ENCODE measurements at regions not wholly inside any gene's neighbourhood (a gene's known extent, or its start where the extent isn't known, plus 50 kb on each side); places are given as distances from the start of the nearest gene placed in this dataset.

- no peak for DNase-seq
Observed at GRCh38 chr12:92528586-92528985, 174.2 kb upstream of the PLEKHG7 start.

GRCh38 chr12:92528097-92528496 lies 174.7 kb upstream of the PLEKHG7 start:
- no peak for DNase-seq

GRCh38 chr12:92524489-92524888 lies 178.3 kb upstream of the PLEKHG7 start:
- DNase-seq: no peak

DNA sequence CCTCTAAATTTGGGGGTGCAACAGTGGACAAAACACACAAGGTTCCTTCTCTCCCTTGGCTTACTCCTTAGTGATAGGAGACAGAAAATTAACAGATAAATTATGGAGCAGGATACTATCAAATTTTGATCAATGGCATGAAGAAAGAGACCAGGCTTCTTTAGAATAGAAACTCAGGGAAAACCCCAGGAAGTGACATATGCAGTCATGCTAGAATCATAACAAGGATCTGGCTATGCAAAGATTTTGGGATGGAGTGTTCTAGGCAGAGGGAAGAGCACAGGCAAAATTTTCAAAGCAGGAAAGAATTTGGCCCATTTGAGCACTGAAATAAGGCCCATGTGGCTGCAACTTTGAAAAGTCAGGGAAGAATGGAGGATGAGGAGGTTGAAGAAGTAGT lies 182.3 kb upstream of the PLEKHG7 start:
- DNase-seq: no peak

- DNase-seq: no peak
Observed at GRCh38 chr12:92519284-92519683, 183.5 kb upstream of the PLEKHG7 start.

- DNase-seq: no peak
Observed at GRCh38 chr12:92518071-92518470, 184.7 kb upstream of the PLEKHG7 start.

DNA sequence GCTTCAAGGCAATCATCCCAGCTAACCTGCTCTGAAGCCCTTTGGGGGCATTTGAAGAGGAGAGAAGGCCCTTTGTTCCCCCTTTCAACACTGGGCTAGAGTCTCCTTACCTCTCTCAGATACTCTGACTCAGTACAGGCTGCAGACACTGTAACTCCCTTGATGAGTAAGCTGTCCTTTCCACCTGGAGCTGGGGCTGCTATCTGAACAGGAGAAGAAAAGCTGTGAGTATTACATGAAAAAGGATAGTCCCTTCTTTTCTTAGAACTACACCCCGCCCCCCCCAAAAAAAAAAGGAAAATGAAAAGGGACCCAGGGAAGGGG lies 186.6 kb upstream of the PLEKHG7 start:
- no peak for DNase-seq

DNA sequence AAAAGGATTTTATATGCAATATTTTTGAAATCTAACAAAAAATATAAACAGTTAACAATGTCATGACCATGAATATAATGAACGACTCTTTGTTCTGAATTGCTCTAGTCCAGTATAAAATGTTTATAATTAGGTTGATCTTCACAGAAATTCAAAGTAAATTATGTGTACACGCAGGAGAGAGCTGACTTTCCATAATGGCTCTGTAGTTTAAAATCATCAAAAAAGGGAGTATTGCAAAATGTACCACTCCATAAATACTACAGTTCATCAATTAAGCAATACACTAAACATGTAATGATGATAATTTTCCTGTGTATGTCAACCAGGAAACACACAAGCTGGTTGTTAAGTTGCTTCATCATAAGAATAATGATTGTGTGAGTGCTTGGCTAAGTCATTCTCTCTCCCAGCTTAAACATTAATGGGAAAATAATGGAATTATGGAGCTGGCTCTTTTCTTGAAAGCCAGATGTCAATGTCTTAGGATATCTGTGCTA lies 189.5 kb upstream of the PLEKHG7 start:
- DNase-seq: no peak

GRCh38 chr12:92511786-92512185 lies 191.0 kb upstream of the PLEKHG7 start:
- no peak for DNase-seq

- no peak for DNase-seq
Observed at GRCh38 chr12:92509156-92509738, 193.5 kb upstream of the PLEKHG7 start.

- DNase-seq: no peak
Observed at GRCh38 chr12:92506891-92507290, 195.9 kb upstream of the PLEKHG7 start.

GRCh38 chr12:92506460-92506859 lies 196.3 kb upstream of the PLEKHG7 start:
- no peak for DNase-seq

DNA sequence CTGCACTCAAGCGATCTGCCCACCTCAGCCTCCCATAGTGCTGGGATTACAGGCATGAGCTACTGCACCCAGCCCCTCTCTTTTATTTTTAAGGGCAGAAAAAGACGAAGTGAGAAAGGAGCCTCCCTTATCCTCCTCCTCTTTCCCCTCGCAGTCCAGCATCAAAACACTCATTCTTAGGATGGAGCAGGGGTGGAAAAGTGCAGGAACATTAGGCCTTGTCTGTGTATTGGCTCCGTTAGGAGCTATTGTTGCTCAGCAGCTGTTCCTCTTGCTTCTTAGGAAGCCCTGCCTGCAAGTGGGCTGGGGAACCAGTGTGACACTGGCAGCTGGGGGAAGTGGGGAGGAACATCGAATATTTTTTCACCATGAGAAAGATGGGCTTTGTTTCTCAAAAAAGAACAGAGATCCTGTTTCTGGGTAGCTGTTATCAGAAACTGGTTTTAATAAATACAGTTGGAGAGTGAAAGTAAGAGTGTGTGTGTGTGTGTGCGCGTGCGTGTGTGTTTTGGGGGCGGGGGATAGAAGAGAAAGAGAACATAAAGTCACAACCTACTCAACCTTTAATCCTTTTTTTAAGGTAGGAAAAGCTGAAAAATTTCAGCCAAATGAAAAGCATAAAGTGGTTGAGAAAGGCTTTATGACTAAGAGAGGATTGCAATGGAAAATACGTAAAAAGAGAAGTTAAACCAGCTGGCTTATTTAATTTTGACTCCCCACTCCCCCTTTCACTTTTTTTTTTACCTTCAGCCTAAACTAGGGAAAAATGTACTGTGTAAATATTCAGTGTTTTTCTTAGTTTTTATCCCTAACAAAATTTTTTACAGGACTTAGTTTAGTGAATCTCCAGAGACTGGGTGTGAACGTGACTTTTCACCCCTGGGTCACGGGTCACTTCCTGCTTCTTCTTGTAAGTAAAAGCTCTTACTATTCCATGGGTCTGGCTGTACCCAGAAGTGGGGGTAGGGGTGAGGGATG lies 197.2 kb upstream of the PLEKHG7 start:
- no peak for DNase-seq

- DNase-seq: no peak
Observed at GRCh38 chr12:92504594-92504981, 198.2 kb upstream of the PLEKHG7 start.

DNA sequence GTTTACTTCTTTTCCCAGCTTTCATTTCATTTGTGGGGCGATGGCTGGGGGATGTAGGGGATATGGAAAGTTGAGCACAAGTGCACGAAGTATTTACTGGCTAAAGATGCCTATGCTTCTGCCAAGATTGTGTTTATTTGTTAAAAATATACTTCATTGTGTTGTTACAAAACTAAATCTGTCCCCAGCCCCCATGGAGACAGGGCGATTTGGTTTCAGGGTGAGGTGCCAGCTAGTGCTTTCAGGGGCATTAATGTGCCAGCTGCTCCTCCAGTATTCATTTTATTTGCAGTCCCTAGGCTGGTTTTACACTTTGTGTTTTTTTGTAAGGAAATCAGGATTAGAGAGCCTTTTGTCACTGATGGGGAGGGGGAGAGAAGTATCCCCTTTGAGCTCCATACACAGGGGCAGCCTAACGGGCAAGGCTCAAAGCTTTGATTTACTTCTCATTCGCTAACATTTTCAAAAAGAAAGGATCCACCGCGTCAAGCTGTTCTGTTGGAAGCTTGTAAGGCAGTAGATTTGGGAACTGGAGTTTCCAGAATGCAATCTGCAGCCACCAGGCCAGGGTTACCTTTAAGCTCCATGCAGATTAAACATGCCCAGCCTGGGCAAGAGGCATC lies 198.7 kb upstream of the PLEKHG7 start:
- no peak for DNase-seq

GRCh38 chr12:92503029-92503931 lies 199.5 kb upstream of the PLEKHG7 start:
- no peak for DNase-seq

DNA sequence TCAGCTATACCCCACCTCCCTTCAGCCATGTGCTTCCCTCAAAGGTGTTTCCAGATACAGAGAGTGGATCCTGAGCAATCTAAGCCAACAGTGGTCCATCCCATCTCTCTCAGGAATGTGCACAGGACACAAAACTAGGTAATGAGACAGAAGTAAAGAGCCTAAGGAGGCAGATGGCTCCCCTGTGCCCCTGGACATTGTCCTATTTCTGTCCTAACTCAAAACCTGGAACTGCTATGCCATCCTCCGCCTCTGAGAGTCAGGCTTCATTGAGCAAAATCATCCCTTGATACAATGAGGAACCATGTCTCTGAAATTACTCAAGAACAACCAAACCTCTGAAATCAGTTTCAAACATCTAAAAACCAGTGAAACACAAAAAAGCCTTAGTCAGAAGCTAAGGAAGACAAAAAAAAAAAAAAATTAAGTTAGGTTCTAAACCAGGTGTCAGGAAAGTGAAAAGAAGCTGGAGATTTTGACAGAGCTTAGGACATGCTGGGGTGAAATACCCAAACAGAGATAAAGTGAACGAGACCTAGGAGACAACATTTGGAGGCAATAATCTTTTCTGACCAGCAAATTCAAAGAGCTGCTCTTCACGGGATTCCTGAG lies 200.3 kb upstream of the PLEKHG7 start:
- DNase-seq: no peak

DNA sequence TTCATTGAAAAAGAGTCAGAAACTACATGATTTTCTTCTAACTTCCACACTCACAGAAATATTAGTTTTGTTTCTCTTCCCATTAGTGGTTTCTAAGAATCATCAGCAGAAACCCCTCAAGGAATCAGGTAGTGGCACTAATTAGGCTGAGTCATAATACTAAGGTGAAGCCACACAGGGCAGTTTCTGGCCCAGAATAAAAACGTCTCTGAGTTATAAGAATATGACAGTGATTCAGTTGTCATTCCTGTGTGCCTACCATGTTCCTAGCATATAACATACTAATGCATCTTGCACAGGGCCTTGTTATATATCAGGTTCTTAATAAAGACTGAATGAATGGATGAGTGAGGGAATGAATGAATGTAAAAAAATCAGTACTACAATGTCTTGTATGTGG lies 206.0 kb upstream of the PLEKHG7 start:
- DNase-seq: no peak

GRCh38 chr12:92495108-92495507 lies 207.7 kb upstream of the PLEKHG7 start:
- no peak for DNase-seq

GRCh38 chr12:92493816-92494215 lies 209.0 kb upstream of the PLEKHG7 start:
- DNase-seq: no peak

- no peak for DNase-seq
Observed at GRCh38 chr12:92492995-92493394, 209.8 kb upstream of the PLEKHG7 start.

- no peak for DNase-seq
Observed at GRCh38 chr12:92492291-92492690, 210.5 kb upstream of the PLEKHG7 start.
